Tibial nerve (tissue), 4 donors: ENCODE measurements at regions not wholly inside any gene's neighbourhood (a gene's known extent, or its start where the extent isn't known, plus 50 kb on each side); places are given as distances from the start of the nearest gene placed in this dataset.

Experiments
- EP300 ChIP-seq, 2 donors: sonication (generic); formaldehyde crosslinking; IDR thresholded peaks; one replicate each; pipeline ENCODE4 v1.6.1; 2017; ENCODE audit warnings: antibody characterized with exemption in 2 of 2, mild to moderate bottlenecking in 1 of 2
- POLR2A ChIP-seq, 2 donors: fragments of 450-650 bp; IDR thresholded peaks; one replicate each; pipeline ENCODE4 v1.6.1; 2017; ENCODE audit warnings: antibody characterized with exemption in 2 of 2, mild to moderate bottlenecking in 2 of 2, moderate library complexity in 2 of 2
- TF ChIP-seq, protein P1 (sequence below), 5 experiments: fragments of 200-600 bp in 3 of 5; fragments of 450-650 bp in 2 of 5; sonication (generic) in 3 of 5; IDR thresholded peaks; one replicate each; pipeline ENCODE4 v1.5.1; 2016 to 2019; ENCODE audit warnings: antibody characterized with exemption in 5 of 5, mild to moderate bottlenecking in 3 of 5, moderate library complexity in 2 of 5

DNA sequence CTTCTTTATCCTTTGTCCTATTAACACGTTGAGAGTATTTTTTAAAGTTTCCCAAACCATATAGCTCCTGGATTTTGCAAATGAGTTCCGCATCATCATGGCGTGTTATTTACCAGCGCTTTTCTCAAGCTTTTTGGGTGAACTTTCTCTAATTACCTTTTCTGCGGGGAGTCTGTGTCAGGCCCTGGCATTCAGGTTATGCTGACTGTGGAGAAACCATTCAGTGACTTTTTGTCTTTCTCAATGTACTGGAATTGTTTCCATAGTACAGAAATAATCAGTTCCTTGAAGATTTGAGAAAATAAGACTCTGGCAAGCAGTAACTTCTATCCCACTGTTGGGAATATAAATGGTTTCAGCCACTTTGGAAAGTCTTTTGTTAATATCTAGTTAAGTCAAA, 115.3 kb downstream of the CDH26 start:
- TF ChIP-seq, protein P1, sequence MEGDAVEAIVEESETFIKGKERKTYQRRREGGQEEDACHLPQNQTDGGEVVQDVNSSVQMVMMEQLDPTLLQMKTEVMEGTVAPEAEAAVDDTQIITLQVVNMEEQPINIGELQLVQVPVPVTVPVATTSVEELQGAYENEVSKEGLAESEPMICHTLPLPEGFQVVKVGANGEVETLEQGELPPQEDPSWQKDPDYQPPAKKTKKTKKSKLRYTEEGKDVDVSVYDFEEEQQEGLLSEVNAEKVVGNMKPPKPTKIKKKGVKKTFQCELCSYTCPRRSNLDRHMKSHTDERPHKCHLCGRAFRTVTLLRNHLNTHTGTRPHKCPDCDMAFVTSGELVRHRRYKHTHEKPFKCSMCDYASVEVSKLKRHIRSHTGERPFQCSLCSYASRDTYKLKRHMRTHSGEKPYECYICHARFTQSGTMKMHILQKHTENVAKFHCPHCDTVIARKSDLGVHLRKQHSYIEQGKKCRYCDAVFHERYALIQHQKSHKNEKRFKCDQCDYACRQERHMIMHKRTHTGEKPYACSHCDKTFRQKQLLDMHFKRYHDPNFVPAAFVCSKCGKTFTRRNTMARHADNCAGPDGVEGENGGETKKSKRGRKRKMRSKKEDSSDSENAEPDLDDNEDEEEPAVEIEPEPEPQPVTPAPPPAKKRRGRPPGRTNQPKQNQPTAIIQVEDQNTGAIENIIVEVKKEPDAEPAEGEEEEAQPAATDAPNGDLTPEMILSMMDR (IDR thresholded peaks at IDR 0.05), result no peak
- no peak for TF ChIP-seq POLR2A (IDR thresholded peaks at IDR 0.05)
- TF ChIP-seq EP300 (IDR thresholded peaks at IDR 0.05), result no peak
